WI38 (cell line): ENCODE measurements at regions not wholly inside any gene's neighbourhood (a gene's known extent, or its start where the extent isn't known, plus 50 kb on each side); places are given as distances from the start of the nearest gene placed in this dataset.

Experiments
- H3K4me3 ChIP-seq: 2 replicates; pipeline ENCODE4 v1.5.1; 2011; ENCODE audit warnings: low read depth, mild to moderate bottlenecking, control low read depth, low read length
- CTCF ChIP-seq: IDR thresholded peaks from 2 replicates; pipeline ENCODE4 v1.5.1; 2012; ENCODE audit warnings: low read depth, mild to moderate bottlenecking, control low read depth, low read length

DNA sequence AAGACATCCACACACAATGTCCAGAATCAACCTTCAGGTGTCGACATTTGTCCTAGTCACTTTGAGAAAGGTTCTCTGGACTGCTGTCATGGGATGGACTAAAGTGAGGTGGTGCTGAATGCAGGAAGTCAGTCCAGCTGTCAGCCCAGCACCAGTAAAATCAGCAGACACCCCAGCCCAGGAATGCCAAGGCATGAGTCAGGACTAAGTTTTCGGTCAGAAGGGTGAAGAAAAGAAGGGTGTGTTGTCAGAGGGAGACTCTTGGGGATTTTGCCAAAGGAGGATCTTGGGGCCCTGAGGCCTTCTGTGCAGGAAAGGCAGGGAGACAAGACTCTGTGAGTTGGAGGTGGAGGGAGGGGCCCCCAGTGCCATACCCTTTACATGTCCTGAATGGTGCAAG, 69.0 kb upstream of the XPA start:
- H3K4me3 ChIP-seq = no peak overlapping the region
- TF ChIP-seq CTCF = no peak

GRCh38 chr9:97766610-97767009, 69.5 kb upstream of the XPA start:
- no peak for TF ChIP-seq CTCF
- no peak overlapping the region for H3K4me3 ChIP-seq

DNA sequence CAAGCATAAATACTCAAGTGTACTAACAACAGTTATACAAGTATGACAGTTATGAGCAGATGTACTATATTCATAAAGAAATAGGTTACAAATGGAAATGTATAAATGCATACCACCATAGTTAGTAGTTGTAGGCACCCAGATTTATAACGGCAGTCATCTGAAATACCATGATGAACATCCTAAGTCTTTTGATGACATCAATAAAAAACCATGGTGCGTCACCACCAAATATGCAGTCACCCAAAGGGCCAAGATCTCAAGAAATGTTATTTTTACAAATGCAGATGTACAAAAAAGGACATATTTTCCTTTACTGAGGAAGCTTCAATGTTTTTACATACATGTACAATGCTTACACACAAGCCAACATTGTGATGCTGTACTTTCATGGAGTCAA, 70.8 kb upstream of the XPA start:
- TF ChIP-seq CTCF = no peak
- H3K4me3 ChIP-seq = no peak overlapping the region

DNA sequence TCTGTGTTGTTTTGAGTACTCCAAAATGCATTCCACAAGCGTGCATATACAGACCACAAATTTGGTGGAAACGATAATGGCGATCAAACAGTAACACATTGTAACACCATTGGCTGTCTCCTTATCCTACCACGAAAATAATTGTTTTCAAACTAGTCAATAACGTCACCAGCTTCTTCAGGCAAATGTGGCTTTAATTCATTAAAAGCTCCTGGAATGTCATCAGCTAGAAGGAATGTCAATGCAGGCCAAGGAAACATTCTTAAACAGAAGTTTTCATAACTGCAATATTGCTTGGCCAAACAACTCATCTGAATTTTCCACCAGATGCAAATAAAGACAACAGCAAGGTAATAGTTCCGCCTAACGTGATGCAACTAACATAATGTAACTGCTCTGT, 71.6 kb upstream of the XPA start:
- TF ChIP-seq CTCF = no peak
- no peak overlapping the region for H3K4me3 ChIP-seq

GRCh38 chr9:97769208-97769607, 72.1 kb upstream of the XPA start:
- H3K4me3 ChIP-seq = no peak overlapping the region
- TF ChIP-seq CTCF = no peak

DNA sequence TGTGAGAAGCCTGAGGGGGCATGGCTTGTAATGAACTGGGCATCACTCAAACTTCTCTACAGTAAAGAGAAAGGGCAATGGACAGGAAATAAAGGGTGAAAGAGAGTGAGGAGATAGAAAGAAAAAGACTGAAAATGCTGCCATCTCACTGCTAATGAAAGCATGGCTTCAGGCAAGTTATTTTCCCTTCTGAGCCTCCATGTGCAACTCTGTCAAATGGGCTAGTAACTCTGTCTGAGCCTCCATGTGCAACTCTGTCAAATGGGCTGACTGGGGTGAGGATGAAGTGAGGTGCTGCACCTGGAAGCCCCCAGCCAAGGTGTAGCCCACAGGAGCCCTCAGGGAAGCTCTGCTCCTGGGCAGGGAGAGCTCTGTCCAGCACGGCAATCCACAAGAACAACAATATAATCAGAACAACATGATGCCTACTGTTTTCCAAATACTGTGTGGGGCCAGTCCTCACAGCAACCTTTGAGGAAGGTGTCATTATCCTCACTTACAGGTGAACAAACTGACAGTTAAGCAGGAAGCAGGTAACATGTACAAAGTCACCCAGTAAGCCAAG, 73.8 kb upstream of the XPA start:
- no peak for TF ChIP-seq CTCF

DNA sequence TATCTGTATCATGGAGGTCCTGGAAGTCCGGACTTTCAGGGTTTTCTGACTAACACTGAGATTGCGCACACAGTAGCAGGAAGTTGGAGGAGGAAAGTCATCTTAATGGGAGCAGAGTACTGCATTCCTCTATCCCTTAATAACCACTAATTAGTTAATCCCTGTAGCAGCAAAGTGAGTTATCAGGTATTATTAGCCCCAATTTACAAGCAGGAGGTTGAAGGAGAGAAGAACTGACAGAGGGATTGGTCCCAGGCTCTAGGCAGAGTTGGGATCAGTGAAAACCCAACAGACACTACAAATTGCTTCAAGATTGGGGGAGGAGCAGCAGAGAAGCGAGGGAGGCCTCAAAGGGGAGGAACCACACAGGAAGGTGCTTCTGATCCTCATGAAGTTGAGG, 74.5 kb upstream of the XPA start:
- H3K4me3 ChIP-seq = no peak overlapping the region
- TF ChIP-seq CTCF = no peak

More for the DNA sequence above, 73.8 kb upstream of the XPA start:
- H3K4me3 ChIP-seq = no peak overlapping the region
